HL-60 (cell line): ENCODE measurements at regions not wholly inside any gene's neighbourhood (a gene's known extent, or its start where the extent isn't known, plus 50 kb on each side); places are given as distances from the start of the nearest gene placed in this dataset.

Experiments used
- DNase-seq, 2 experiments: peaks; one replicate each; pipeline ENCODE4 v3.0.0-alpha.2; 2010 to 2020; ENCODE audit warnings: low read depth in 1 of 2, low spot score in 1 of 2
- H3K27ac ChIP-seq: fragments of 250-450 bp; sonication (Bioruptor Pico); replicated peaks from 2 replicates; pipeline ENCODE4 v1.5.1; 2020; ENCODE audit warnings: mild to moderate bottlenecking, moderate library complexity
- H3K27me3 ChIP-seq: fragments of 250-450 bp; sonication (Bioruptor Pico); 2 replicates; pipeline ENCODE4 v1.5.1; 2021; ENCODE audit warnings: mild to moderate bottlenecking, moderate library complexity; ENCODE audit not compliant: insufficient read depth, poor library complexity, severe bottlenecking
- H3K4me3 ChIP-seq: replicated peaks from 2 replicates; pipeline ENCODE4 v1.5.1; 2011; ENCODE audit warnings: mild to moderate bottlenecking, control low read depth, low read length; ENCODE audit not compliant: insufficient read depth
- CTCF ChIP-seq: IDR thresholded peaks from one replicate; pipeline ENCODE4 v1.5.1; 2011; ENCODE audit warnings: low read length, control low read depth, inconsistent platforms; ENCODE audit not compliant: insufficient read depth
- GABPA ChIP-seq: IDR thresholded peaks from 2 replicates; pipeline ENCODE4 v1.6.1; 2012; ENCODE audit warnings: low read depth
- POLR2AphosphoS5 ChIP-seq: IDR thresholded peaks from 2 replicates; pipeline ENCODE4 v1.6.1; 2012; ENCODE audit warnings: low read depth
- REST ChIP-seq: IDR thresholded peaks from 2 replicates; pipeline ENCODE4 v1.6.1; 2012; ENCODE audit warnings: low read depth; ENCODE audit not compliant: insufficient replicate concordance
- SPI1 ChIP-seq: IDR thresholded peaks from 2 replicates; pipeline ENCODE4 v1.6.1; 2012; ENCODE audit warnings: low read depth, mild to moderate bottlenecking, borderline replicate concordance

DNA sequence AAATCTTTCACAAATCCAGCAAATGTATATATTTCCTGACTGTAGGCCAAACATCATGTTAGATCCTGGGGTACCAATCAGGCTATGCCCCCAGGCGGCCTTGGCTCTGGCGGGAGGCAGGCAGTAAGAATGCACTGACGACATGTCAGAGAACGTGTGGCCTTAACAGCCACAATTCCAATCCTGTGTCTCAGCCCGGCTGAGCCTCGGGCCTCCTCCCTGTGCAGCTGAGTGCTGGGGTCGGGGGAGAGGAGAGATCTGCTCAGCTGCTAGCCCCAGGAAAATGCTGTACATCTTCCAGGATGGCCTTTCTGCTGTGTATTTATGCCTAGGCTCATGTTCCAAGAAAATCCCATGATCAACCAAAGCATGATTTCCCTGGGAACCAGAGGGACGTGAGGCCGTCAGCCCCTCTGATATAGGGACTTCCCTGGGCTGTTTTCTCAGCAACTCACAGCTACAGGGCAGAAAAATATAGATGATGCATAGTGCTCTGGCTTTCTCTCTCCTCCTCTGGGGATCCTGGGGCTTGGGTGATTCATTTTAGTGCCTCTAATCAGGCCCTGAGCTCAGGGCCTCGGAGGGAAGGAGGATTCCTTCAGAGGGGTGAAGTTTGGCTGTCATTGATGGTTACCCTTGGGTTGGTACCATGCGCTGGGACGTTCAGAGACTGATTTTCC lies 604.0 kb downstream of the HS3ST4 start:
- no peak overlapping the region for H3K27ac ChIP-seq
- H3K4me3 ChIP-seq, result no peak overlapping the region
- H3K27me3 ChIP-seq, result no peaks in the 10 kb centered on the region
- TF ChIP-seq CTCF, result no peak
- no peak for TF ChIP-seq SPI1
- TF ChIP-seq REST, result no peak
- no peak for TF ChIP-seq GABPA
- TF ChIP-seq POLR2AphosphoS5, result no peak
- DNase-seq, result no peak

DNA sequence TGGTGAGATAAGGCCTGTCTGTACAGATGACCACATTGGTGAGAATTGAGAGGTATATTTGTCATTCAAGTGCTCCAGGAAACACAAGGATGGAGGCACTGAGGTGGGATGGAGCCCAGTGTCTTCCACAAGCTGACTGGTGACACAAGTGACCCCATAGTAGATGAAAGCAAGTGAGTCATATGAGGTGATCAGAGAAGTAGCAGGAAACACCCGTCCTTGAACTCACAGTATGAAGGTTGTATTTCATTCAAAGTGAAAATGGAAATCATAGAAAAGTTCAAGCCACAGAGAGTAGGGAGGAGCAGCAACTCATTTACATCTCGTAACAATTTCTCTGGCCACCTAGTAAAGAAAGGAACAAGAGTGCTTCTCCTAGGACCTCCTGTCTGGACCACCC lies 609.8 kb downstream of the HS3ST4 start:
- no peak overlapping the region for H3K4me3 ChIP-seq
- no peak overlapping the region for H3K27ac ChIP-seq
- no peaks in the 10 kb centered on the region for H3K27me3 ChIP-seq
- no peak for DNase-seq
- no peak for TF ChIP-seq POLR2AphosphoS5
- TF ChIP-seq CTCF, result no peak
- TF ChIP-seq GABPA, result no peak
- no peak for TF ChIP-seq REST
- TF ChIP-seq SPI1, result no peak

- Histone ChIP-seq H3K4me3 (no peak overlapping the region), H3K27me3 (no peaks in the 10 kb centered on the region), H3K27ac (no peak overlapping the region)
- no peak for DNase-seq
- no peak for TF ChIP-seq POLR2AphosphoS5
- TF ChIP-seq SPI1, result no peak
- peak; percentile 92 for TF ChIP-seq REST
Observed at GRCh38 chr16:26316683-26317464, 625.1 kb downstream of the HS3ST4 start.
